Mucosa of descending colon (tissue), 3 donors: ENCODE measurements at regions not wholly inside any gene's neighbourhood (a gene's known extent, or its start where the extent isn't known, plus 50 kb on each side); places are given as distances from the start of the nearest gene placed in this dataset.

Experiments
- ATAC-seq: fragments of 200-7000 bp; cut with Tn5 transposase; one replicate; pipeline ENCODE4 v1.9.1; 2020; ENCODE audit warnings: mild to moderate bottlenecking, moderate library complexity
- DNase-seq, 3 donors: peaks; one replicate each; pipeline ENCODE4 v3.0.0-alpha.2; 2020
- H3K36me3 ChIP-seq: fragments of 200-600 bp; one replicate; pipeline ENCODE4 v1.8.0; 2021; ENCODE audit warnings: low read depth, mild to moderate bottlenecking
- H3K4me1 ChIP-seq: fragments of 200-600 bp; one replicate; pipeline ENCODE4 v1.8.0; 2021; ENCODE audit warnings: low read depth, mild to moderate bottlenecking
- H3K4me3 ChIP-seq: fragments of 200-600 bp; one replicate; pipeline ENCODE4 v1.8.0; 2021; ENCODE audit warnings: mild to moderate bottlenecking
- H3K9me3 ChIP-seq: fragments of 200-600 bp; one replicate; pipeline ENCODE4 v1.8.0; 2021; ENCODE audit warnings: mild to moderate bottlenecking
- intact Hi-C, 2 donors: fragments of 100-400 bp; cut with DNase I in 1 of 2; cut with micrococcal nuclease in 1 of 2; formaldehyde crosslinking; loops; one replicate each; pipeline versions ENCODE4 v1.11.0 to v1.11.1; 2022; cut with DNase I, micrococcal nuclease
- TF ChIP-seq, protein P1 (sequence below): fragments of 200-600 bp; IDR thresholded peaks from one replicate; pipeline ENCODE4 v1.8.0; 2022; ENCODE audit warnings: antibody characterized with exemption, mild to moderate bottlenecking
- donor health status: DM: no; HTN: no; CAD: no; lungs with moderate emphysema.
- donor health status: DM: no; HTN: no; CAD: no.
- donor health status: DM: no; HTN: yes; CAD: no.

DNA sequence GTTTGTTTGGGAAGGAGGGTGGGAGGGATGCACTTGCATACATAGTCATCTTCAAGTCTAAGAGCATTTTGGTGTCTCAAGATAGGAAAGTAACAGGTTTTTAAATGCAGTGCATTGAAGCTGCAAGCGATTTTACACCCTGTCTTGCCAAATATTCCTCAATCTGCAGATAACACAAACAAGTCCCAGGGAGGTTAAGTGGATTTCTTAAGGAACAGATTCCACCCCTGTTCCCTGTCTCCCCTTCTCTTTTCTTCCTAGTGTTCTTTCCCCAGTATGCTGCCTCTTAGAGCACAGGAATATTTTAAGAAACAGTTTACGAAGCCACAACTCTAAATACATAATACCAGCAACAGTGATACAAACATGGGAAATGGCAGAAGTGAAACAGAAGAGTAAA is 389.9 kb downstream of the PLPP3 start:
- DNase-seq (no peak), ATAC-seq (no peak)
- Histone ChIP-seq H3K4me1 (no peaks in the 10 kb centered on the region), H3K4me3 (no peak overlapping the region), H3K9me3 (no peaks in the 10 kb centered on the region), H3K36me3 (no peaks in the 10 kb centered on the region)
- TF ChIP-seq, protein P1, sequence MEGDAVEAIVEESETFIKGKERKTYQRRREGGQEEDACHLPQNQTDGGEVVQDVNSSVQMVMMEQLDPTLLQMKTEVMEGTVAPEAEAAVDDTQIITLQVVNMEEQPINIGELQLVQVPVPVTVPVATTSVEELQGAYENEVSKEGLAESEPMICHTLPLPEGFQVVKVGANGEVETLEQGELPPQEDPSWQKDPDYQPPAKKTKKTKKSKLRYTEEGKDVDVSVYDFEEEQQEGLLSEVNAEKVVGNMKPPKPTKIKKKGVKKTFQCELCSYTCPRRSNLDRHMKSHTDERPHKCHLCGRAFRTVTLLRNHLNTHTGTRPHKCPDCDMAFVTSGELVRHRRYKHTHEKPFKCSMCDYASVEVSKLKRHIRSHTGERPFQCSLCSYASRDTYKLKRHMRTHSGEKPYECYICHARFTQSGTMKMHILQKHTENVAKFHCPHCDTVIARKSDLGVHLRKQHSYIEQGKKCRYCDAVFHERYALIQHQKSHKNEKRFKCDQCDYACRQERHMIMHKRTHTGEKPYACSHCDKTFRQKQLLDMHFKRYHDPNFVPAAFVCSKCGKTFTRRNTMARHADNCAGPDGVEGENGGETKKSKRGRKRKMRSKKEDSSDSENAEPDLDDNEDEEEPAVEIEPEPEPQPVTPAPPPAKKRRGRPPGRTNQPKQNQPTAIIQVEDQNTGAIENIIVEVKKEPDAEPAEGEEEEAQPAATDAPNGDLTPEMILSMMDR = no peak
- intact Hi-C loops = no loop called here

- intact Hi-C loops = no loop called here
- Histone ChIP-seq H3K36me3 (no peaks in the 10 kb centered on the region), H3K4me3 (no peak overlapping the region), H3K9me3 (no peaks in the 10 kb centered on the region), H3K4me1 (no peaks in the 10 kb centered on the region)
- TF ChIP-seq, protein P1 = no peak
- ATAC-seq (no peak), DNase-seq (no peak)
These were observed 390.5 kb downstream of the PLPP3 start for GRCh38 chr1:56188855-56189254.

- no peaks in the 10 kb centered on the region for H3K4me1 ChIP-seq
- no peaks in the 10 kb centered on the region for H3K9me3 ChIP-seq
- DNase-seq (no peak), ATAC-seq (no peak)
- TF ChIP-seq, protein P1 = no peak
- H3K36me3 ChIP-seq = no peaks in the 10 kb centered on the region
- no peak overlapping the region for H3K4me3 ChIP-seq
- intact Hi-C loops = no loop called here
These were observed 391.1 kb downstream of the PLPP3 start for GRCh38 chr1:56188221-56188620.

DNA sequence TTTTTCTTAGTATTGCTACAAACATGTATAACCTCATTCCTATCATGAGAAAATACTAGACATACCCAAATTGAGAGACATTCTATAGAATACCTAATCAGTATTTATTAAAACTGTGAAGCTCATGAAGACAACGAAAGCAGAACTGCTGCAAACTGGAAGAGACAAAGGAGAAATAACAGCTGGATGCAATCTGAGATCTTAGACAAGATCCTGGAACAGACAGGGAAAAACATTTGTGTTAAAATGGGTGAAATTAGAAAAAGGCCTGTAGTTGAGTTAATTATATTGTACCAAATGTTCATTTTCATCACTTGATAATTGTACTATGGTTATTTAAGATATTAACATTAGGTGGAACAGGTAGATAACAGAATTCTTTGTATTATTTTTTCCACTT is 392.0 kb downstream of the PLPP3 start:
- H3K4me1 ChIP-seq = no peaks in the 10 kb centered on the region
- no peak overlapping the region for H3K4me3 ChIP-seq
- intact Hi-C loops = no loop called here
- DNase-seq = no peak
- TF ChIP-seq, protein P1 = no peak
- H3K9me3 ChIP-seq = no peaks in the 10 kb centered on the region
- no peak for ATAC-seq
- H3K36me3 ChIP-seq = no peaks in the 10 kb centered on the region

GRCh38 chr1:56185493-56185892 is 393.9 kb downstream of the PLPP3 start:
- no peak overlapping the region for H3K4me3 ChIP-seq
- no peaks in the 10 kb centered on the region for H3K36me3 ChIP-seq
- intact Hi-C loops = no loop called here
- H3K9me3 ChIP-seq = no peaks in the 10 kb centered on the region
- TF ChIP-seq, protein P1 = no peak
- peaks cover 6% of the 10 kb centered on the region for H3K4me1 ChIP-seq
- no peak for DNase-seq
- ATAC-seq = no peak

DNA sequence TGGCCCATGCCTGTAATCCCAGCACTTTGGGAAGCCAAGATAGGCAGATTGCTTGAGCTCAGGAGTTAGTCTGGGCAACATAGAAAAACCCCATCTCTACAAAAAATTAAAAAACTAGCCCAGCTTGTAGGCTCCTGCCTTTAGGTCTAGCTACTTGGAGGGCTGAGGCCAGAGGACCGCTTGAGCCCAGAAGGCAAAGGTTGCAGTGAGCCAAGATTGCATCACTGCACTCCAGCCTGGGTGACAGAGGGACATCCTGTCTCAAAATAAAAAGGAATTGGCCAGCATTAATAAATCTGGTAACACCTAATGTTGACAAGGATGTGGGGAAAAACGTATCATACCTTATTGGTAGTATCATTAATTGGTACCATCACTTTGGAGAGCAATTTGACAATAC is 396.2 kb downstream of the PLPP3 start:
- intact Hi-C loops = no loop called here
- ATAC-seq = no peak
- TF ChIP-seq, protein P1 = no peak
- no peaks in the 10 kb centered on the region for H3K9me3 ChIP-seq
- H3K4me3 ChIP-seq = no peak overlapping the region
- H3K4me1 ChIP-seq = peaks cover 10% of the 10 kb centered on the region
- H3K36me3 ChIP-seq = no peaks in the 10 kb centered on the region
- no peak for DNase-seq
